SKM-1 (cell line): ENCODE measurements at regions not wholly inside any gene's neighbourhood (a gene's known extent, or its start where the extent isn't known, plus 50 kb on each side); places are given as distances from the start of the nearest gene placed in this dataset.
"Not testable (repeated sequence)": the region's sequence is repeated elsewhere in the genome, so short reads cannot be mapped to it uniquely, and the experiment has no call there.

Experiments
- DNase-seq: peaks from one replicate; lab custom pipeline; 2025; ENCODE audit not compliant: unreplicated experiment; lab: John Stamatoyannopoulos, UW

- DNase-seq = no peak
Observed at GRCh38 chr2:7420530-7420929, 503.3 kb downstream of the RNF144A start.

GRCh38 chr2:7424481-7424880 is 507.3 kb downstream of the RNF144A start:
- DNase-seq = no peak

GRCh38 chr2:7427293-7428060 is 510.3 kb downstream of the RNF144A start:
- DNase-seq = peak; percentile 9

GRCh38 chr2:7428454-7429204 is 511.4 kb downstream of the RNF144A start:
- peak; percentile 16 for DNase-seq

GRCh38 chr2:7429733-7430132 is 512.5 kb downstream of the RNF144A start:
- no peak for DNase-seq

- no peak for DNase-seq
Observed at GRCh38 chr2:7430421-7430868, 513.2 kb downstream of the RNF144A start.

- DNase-seq = no peak
Observed at GRCh38 chr2:7430869-7431641, 513.8 kb downstream of the RNF144A start.

GRCh38 chr2:7432436-7432835 is 515.2 kb downstream of the RNF144A start:
- no peak for DNase-seq

- DNase-seq = no peak
Observed at GRCh38 chr2:7436096-7436906, 519.1 kb downstream of the RNF144A start.

- no peak for DNase-seq
Observed at GRCh38 chr2:7437141-7437540, 519.9 kb downstream of the RNF144A start.

- DNase-seq = no peak
Observed at GRCh38 chr2:7437716-7438632, 520.8 kb downstream of the RNF144A start.

GRCh38 chr2:7438855-7439254 is 521.6 kb downstream of the RNF144A start:
- DNase-seq = no peak

- no peak for DNase-seq
Observed at GRCh38 chr2:7440977-7441376, 523.8 kb downstream of the RNF144A start.

GRCh38 chr2:7441841-7442240 is 524.6 kb downstream of the RNF144A start:
- not testable (repeated sequence) for DNase-seq

- no peak for DNase-seq
Observed at GRCh38 chr2:7444626-7445025, 527.4 kb downstream of the RNF144A start.

- no peak for DNase-seq
Observed at GRCh38 chr2:7448578-7449264, 531.5 kb downstream of the RNF144A start.

- DNase-seq = no peak
Observed at GRCh38 chr2:7449298-7449697, 532.1 kb downstream of the RNF144A start.

- DNase-seq = no peak
Observed at GRCh38 chr2:7450188-7450832, 533.1 kb downstream of the RNF144A start.

GRCh38 chr2:7450833-7451190 is 533.6 kb downstream of the RNF144A start:
- no peak for DNase-seq
